Activated CD8-positive, alpha-beta T cell treated with anti-CD3 and anti-CD28 coated beads for 36 hours (primary cell): ENCODE measurements at regions not wholly inside any gene's neighbourhood (a gene's known extent, or its start where the extent isn't known, plus 50 kb on each side); places are given as distances from the start of the nearest gene placed in this dataset.

Experiments
- ATAC-seq: fragments of 200-7000 bp; cut with Tn5 transposase; one replicate; pipeline ENCODE4 v1.10.0; 2021; ENCODE audit warnings: mild to moderate bottlenecking, moderate library complexity
- CTCF ChIA-PET: fragments of 350-600 bp; sonication (Branson Sonifier 250); formaldehyde crosslinking; loops from one replicate; lab custom pipeline; 2021; ENCODE audit warnings: antibody characterized with exemption; lab: Charles Lee
- POLR2A ChIA-PET: fragments of 350-600 bp; sonication (Branson Sonifier 250); formaldehyde crosslinking; loops from one replicate; lab custom pipeline; 2021; ENCODE audit warnings: antibody characterized with exemption; lab: Charles Lee
- DNase-seq: peaks from one replicate; pipeline ENCODE4 v3.0.0-alpha.2; 2020
- H3K27ac Mint-ChIP-seq: one replicate; pipeline ENCODE4 v1.8.0; 2021; ENCODE audit warnings: mild to moderate bottlenecking, mixed read lengths
- H3K27me3 Mint-ChIP-seq: one replicate; pipeline ENCODE4 v1.8.0; 2021; ENCODE audit warnings: mixed read lengths
- H3K36me3 Mint-ChIP-seq: one replicate; pipeline ENCODE4 v1.8.0; 2021; ENCODE audit warnings: low read depth, mixed read lengths
- H3K4me1 Mint-ChIP-seq: one replicate; pipeline ENCODE4 v1.8.0; 2021; ENCODE audit warnings: low read depth, mixed read lengths
- H3K4me3 Mint-ChIP-seq: one replicate; pipeline ENCODE4 v1.8.0; 2021; ENCODE audit warnings: mild to moderate bottlenecking, moderate library complexity, mixed read lengths
- H3K9me3 Mint-ChIP-seq: one replicate; pipeline ENCODE4 v1.8.0; 2021; ENCODE audit warnings: mixed read lengths
- CTCF ChIP-seq: fragments of 200-600 bp; IDR thresholded peaks from one replicate; pipeline ENCODE4 v1.8.0; 2022; ENCODE audit warnings: antibody characterized with exemption, mild to moderate bottlenecking
- intact Hi-C: fragments of 100-400 bp; cut with micrococcal nuclease; formaldehyde crosslinking; loops from one replicate; pipeline ENCODE4 v1.10.0; 2022

- CTCF ChIA-PET = no interaction called here
- ATAC-seq = no peak
- H3K36me3 Mint-ChIP-seq = peaks cover 2% of the 10 kb centered on the region
- TF ChIP-seq CTCF = no peak
- no peak overlapping the region for H3K27ac Mint-ChIP-seq
- DNase-seq = no peak
- intact Hi-C loops = no loop called here
- H3K9me3 Mint-ChIP-seq = peaks cover 8% of the 10 kb centered on the region
- H3K27me3 Mint-ChIP-seq = no peaks in the 10 kb centered on the region
- peaks cover 12% of the 10 kb centered on the region for H3K4me1 Mint-ChIP-seq
- POLR2A ChIA-PET = no interaction called here
- H3K4me3 Mint-ChIP-seq = no peak overlapping the region
Measured at GRCh38 chr1:108059945-108060344, 95.0 kb upstream of the VAV3 start.

- intact Hi-C loops = no loop called here
- CTCF ChIA-PET = no interaction called here
- Mint-ChIP-seq H3K9me3 (peaks cover 4% of the 10 kb centered on the region), H3K36me3 (peaks cover 2% of the 10 kb centered on the region), H3K4me1 (peaks cover under 1% of the 10 kb centered on the region), H3K27ac (no peak overlapping the region), H3K4me3 (no peak overlapping the region), H3K27me3 (no peaks in the 10 kb centered on the region)
- POLR2A ChIA-PET = no interaction called here
- no peak for TF ChIP-seq CTCF
- no peak for ATAC-seq
- no peak for DNase-seq
Measured at GRCh38 chr1:108057541-108057940, 92.6 kb upstream of the VAV3 start.

GRCh38 chr1:108056436-108056990, 91.5 kb upstream of the VAV3 start:
- ATAC-seq (no peak), DNase-seq (no peak)
- peaks cover under 1% of the 10 kb centered on the region for H3K36me3 Mint-ChIP-seq
- ChIA-PET POLR2A (no interaction called here), CTCF (interaction anchor here (1.2 kb wide), 1 partner anchor 69 kb away, joined by 3 read pairs; no protein-coding TSS in a partner anchor)
- intact Hi-C loops = no loop called here
- H3K4me3 Mint-ChIP-seq = no peak overlapping the region
- TF ChIP-seq CTCF = no peak
- no peaks in the 10 kb centered on the region for H3K4me1 Mint-ChIP-seq
- H3K27ac Mint-ChIP-seq = no peak overlapping the region
- H3K27me3 Mint-ChIP-seq = no peaks in the 10 kb centered on the region
- H3K9me3 Mint-ChIP-seq = peaks cover under 1% of the 10 kb centered on the region

GRCh38 chr1:108055387-108055786, 90.4 kb upstream of the VAV3 start:
- no peaks in the 10 kb centered on the region for H3K36me3 Mint-ChIP-seq
- ChIA-PET POLR2A (no interaction called here), CTCF (interaction anchor here (0.7 to 1.2 kb wide), 2 partner anchors 70 to 272 kb away, joined by 3 read pairs; no protein-coding TSS in a partner anchor)
- H3K27me3 Mint-ChIP-seq = no peaks in the 10 kb centered on the region
- no peak for DNase-seq
- intact Hi-C loops = no loop called here
- H3K27ac Mint-ChIP-seq = no peak overlapping the region
- no peak for TF ChIP-seq CTCF
- H3K4me3 Mint-ChIP-seq = no peak overlapping the region
- H3K9me3 Mint-ChIP-seq = no peaks in the 10 kb centered on the region
- peaks cover 8% of the 10 kb centered on the region for H3K4me1 Mint-ChIP-seq
- ATAC-seq = no peak

GRCh38 chr1:108054396-108054795, 89.4 kb upstream of the VAV3 start:
- ChIA-PET POLR2A (no interaction called here), CTCF (no interaction called here)
- no peaks in the 10 kb centered on the region for H3K27me3 Mint-ChIP-seq
- no peaks in the 10 kb centered on the region for H3K9me3 Mint-ChIP-seq
- intact Hi-C loops = no loop called here
- peaks cover 18% of the 10 kb centered on the region for H3K4me1 Mint-ChIP-seq
- no peak for DNase-seq
- H3K4me3 Mint-ChIP-seq = no peak overlapping the region
- no peak for ATAC-seq
- no peak overlapping the region for H3K27ac Mint-ChIP-seq
- no peaks in the 10 kb centered on the region for H3K36me3 Mint-ChIP-seq
- no peak for TF ChIP-seq CTCF
